Mesenchymal stem cell (in vitro differentiated cells and primary cell): ENCODE measurements at regions not wholly inside any gene's neighbourhood (a gene's known extent, or its start where the extent isn't known, plus 50 kb on each side); places are given as distances from the start of the nearest gene placed in this dataset.

Source experiments
- DNase-seq: peaks from one replicate; pipeline ENCODE4 v3.0.0-alpha.2; 2013
- H2AFZ ChIP-seq: one replicate; pipeline ENCODE4 v1.6.1; 2013; ENCODE audit warnings: low read depth, mild to moderate bottlenecking, control low read depth, inconsistent platforms, low read length, moderate library complexity
- H2AK5ac ChIP-seq: 2 replicates; pipeline ENCODE4 v1.6.1; 2013; ENCODE audit warnings: low read length, moderate library complexity, mild to moderate bottlenecking, inconsistent platforms; ENCODE audit not compliant: severe bottlenecking
- H2BK120ac ChIP-seq: one replicate; pipeline ENCODE4 v1.6.1; 2013; ENCODE audit warnings: low read depth, mild to moderate bottlenecking, inconsistent platforms, low read length, moderate library complexity
- H2BK12ac ChIP-seq, 2 experiments: one replicate each; pipeline ENCODE4 v1.6.1; 2013; ENCODE audit warnings: inconsistent platforms in 2 of 2, low read length in 2 of 2, mild to moderate bottlenecking in 2 of 2, moderate library complexity in 2 of 2, control low read depth in 1 of 2
- H2BK15ac ChIP-seq: one replicate; pipeline ENCODE4 v1.6.1; 2013; ENCODE audit warnings: mild to moderate bottlenecking, low read depth, inconsistent platforms; ENCODE audit not compliant: poor library complexity, severe bottlenecking
- H2BK5ac ChIP-seq: 2 replicates; pipeline ENCODE4 v1.6.1; 2013; ENCODE audit warnings: low read depth, mild to moderate bottlenecking, low read length, control low read depth, inconsistent platforms; ENCODE audit not compliant: poor library complexity, severe bottlenecking
- H3K14ac ChIP-seq, 2 experiments: one replicate each; pipeline ENCODE4 v1.6.1; 2013; ENCODE audit warnings: inconsistent platforms in 2 of 2, low read length in 2 of 2, control low read depth in 1 of 2, mild to moderate bottlenecking in 1 of 2, moderate library complexity in 1 of 2
- H3K18ac ChIP-seq, 2 experiments: one replicate each; pipeline ENCODE4 v1.6.1; 2013; ENCODE audit warnings: inconsistent platforms in 2 of 2, low read length in 2 of 2, control low read depth in 1 of 2, low read depth in 1 of 2, mild to moderate bottlenecking in 1 of 2
- H3K23ac ChIP-seq, 2 experiments: one replicate each; pipeline ENCODE4 v1.6.1; 2013; ENCODE audit warnings: inconsistent platforms in 2 of 2, low read length in 2 of 2, mild to moderate bottlenecking in 2 of 2, moderate library complexity in 2 of 2, control low read depth in 1 of 2
- H3K27ac ChIP-seq: 2 replicates; pipeline ENCODE4 v1.5.1; 2013; ENCODE audit warnings: mild to moderate bottlenecking, moderate library complexity, low read length, control low read depth, inconsistent platforms; ENCODE audit not compliant: poor library complexity, severe bottlenecking
- H3K27me3 ChIP-seq, 2 experiments: 2 replicates each; pipeline versions ENCODE4 v1.6.1 to v1.7.0; 2013; ENCODE audit warnings: low read length in 2 of 2, mild to moderate bottlenecking in 2 of 2, moderate library complexity in 2 of 2, control low read depth in 1 of 2, inconsistent platforms in 1 of 2; ENCODE audit not compliant: control insufficient read depth in 1 of 2, insufficient read depth in 1 of 2
- H3K36me3 ChIP-seq, 2 experiments: 2 replicates each; pipeline versions ENCODE4 v1.6.1 to v1.7.0; 2013; ENCODE audit warnings: low read length in 2 of 2, control low read depth in 1 of 2, inconsistent platforms in 1 of 2, low read depth in 1 of 2, mild to moderate bottlenecking in 1 of 2; ENCODE audit not compliant: insufficient read depth in 2 of 2, control insufficient read depth in 1 of 2
- H3K4ac ChIP-seq, 2 experiments: one replicate each; pipeline ENCODE4 v1.6.1; 2013; ENCODE audit warnings: inconsistent platforms in 2 of 2, low read length in 2 of 2, mild to moderate bottlenecking in 2 of 2, moderate library complexity in 2 of 2, control low read depth in 1 of 2, low read depth in 1 of 2
- H3K4me1 ChIP-seq: 2 replicates; pipeline ENCODE4 v1.6.1; 2013; ENCODE audit warnings: low read depth, low read length, control low read depth; ENCODE audit not compliant: control insufficient read depth, insufficient read depth
- H3K4me2 ChIP-seq: 2 replicates; pipeline ENCODE4 v1.6.1; 2013; ENCODE audit warnings: low read length, mild to moderate bottlenecking, inconsistent platforms; ENCODE audit not compliant: poor library complexity, severe bottlenecking
- H3K4me3 ChIP-seq, 2 experiments: 2 replicates each; pipeline versions ENCODE4 v1.5.1 to v1.7.0; 2013; ENCODE audit warnings: low read length in 2 of 2, mild to moderate bottlenecking in 2 of 2, control low read depth in 1 of 2, low read depth in 1 of 2; ENCODE audit not compliant: insufficient read depth in 1 of 2
- H3K79me1 ChIP-seq: replicated peaks from 2 replicates; pipeline ENCODE4 v1.6.1; 2013; ENCODE audit warnings: mild to moderate bottlenecking, control low read depth, low read length, inconsistent platforms; ENCODE audit not compliant: poor library complexity, severe bottlenecking
- H3K9ac ChIP-seq: 2 replicates; pipeline ENCODE4 v1.7.0; 2013; ENCODE audit warnings: mild to moderate bottlenecking, low read length, moderate library complexity
- H3K9me3 ChIP-seq: 2 replicates; pipeline ENCODE4 v1.7.0; 2013; ENCODE audit warnings: mild to moderate bottlenecking, low read length; ENCODE audit not compliant: control insufficient read depth
- H4K8ac ChIP-seq: one replicate; pipeline ENCODE4 v1.6.1; 2013; ENCODE audit warnings: inconsistent platforms, mild to moderate bottlenecking, low read length, moderate library complexity
- H4K91ac ChIP-seq: one replicate; pipeline ENCODE4 v1.6.1; 2013; ENCODE audit warnings: mild to moderate bottlenecking, low read length, inconsistent platforms
- WGBS: methylation state at CpG from one replicate; pipeline ENCODE4 v1.1.7; 2013; ENCODE audit warnings: mixed read lengths; 5-methylcytosine and 5-hydroxymethylcytosine counted together

- Histone ChIP-seq H2BK15ac (no peak overlapping the region), H3K14ac (no peak overlapping the region), H3K23ac (no peak overlapping the region), H3K18ac (no peak overlapping the region), H3K4me1 (no peaks in the 10 kb centered on the region), H2AFZ (no peak overlapping the region), H3K4me3 (no peak overlapping the region), H3K4ac (no peak overlapping the region), H4K8ac (no peak overlapping the region), H2BK12ac (no peak overlapping the region), H3K27me3 (no peaks in the 10 kb centered on the region), H3K79me1 (no peaks in the 10 kb centered on the region), H2BK120ac (no peak overlapping the region), H3K9me3 (no peaks in the 10 kb centered on the region), H3K9ac (no peak overlapping the region), H3K36me3 (no peaks in the 10 kb centered on the region), H2BK5ac (no peak overlapping the region), H4K91ac (no peak overlapping the region), H2AK5ac (no peak overlapping the region), H3K27ac (no peak overlapping the region), H3K4me2 (no peak overlapping the region)
- DNase-seq: no peak
Observed at GRCh38 chrX:25204182-25204581, 188.4 kb upstream of the ARX start.

- no peak overlapping the region for H4K91ac ChIP-seq
Observed at GRCh38 chrX:25202827-25203226, 187.1 kb upstream of the ARX start.

GRCh38 chrX:25198891-25199290, 183.1 kb upstream of the ARX start:
- Histone ChIP-seq H3K27me3 (no peaks in the 10 kb centered on the region), H4K8ac (no peak overlapping the region), H3K4ac (no peak overlapping the region), H3K27ac (no peak overlapping the region), H2AK5ac (no peak overlapping the region), H3K18ac (no peak overlapping the region), H4K91ac (no peak overlapping the region), H3K23ac (no peak overlapping the region), H3K4me3 (no peak overlapping the region), H3K9ac (no peak overlapping the region), H3K14ac (no peak overlapping the region), H3K9me3 (no peaks in the 10 kb centered on the region), H2BK120ac (no peak overlapping the region), H3K36me3 (no peaks in the 10 kb centered on the region), H2BK12ac (no peak overlapping the region), H3K79me1 (no peaks in the 10 kb centered on the region), H2AFZ (no peak overlapping the region), H3K4me2 (no peak overlapping the region), H2BK15ac (no peak overlapping the region), H3K4me1 (no peaks in the 10 kb centered on the region), H2BK5ac (no peak overlapping the region)
- DNase-seq: no peak
- WGBS: 60% methylated on average over 1 of the region's 3 CpGs

More at GRCh38 chrX:25202827-25203226, 187.1 kb upstream of the ARX start:
- Histone ChIP-seq H3K4ac (no peak overlapping the region), H3K27ac (no peak overlapping the region), H2BK15ac (no peak overlapping the region), H3K4me1 (no peaks in the 10 kb centered on the region), H3K79me1 (no peaks in the 10 kb centered on the region), H2BK120ac (no peak overlapping the region), H3K27me3 (no peaks in the 10 kb centered on the region), H3K9ac (no peak overlapping the region), H3K36me3 (no peaks in the 10 kb centered on the region), H3K14ac (no peak overlapping the region), H3K4me3 (no peak overlapping the region), H3K23ac (no peak overlapping the region), H3K9me3 (no peaks in the 10 kb centered on the region), H2AK5ac (no peak overlapping the region), H2BK5ac (no peak overlapping the region), H2BK12ac (no peak overlapping the region), H2AFZ (no peak overlapping the region), H3K18ac (no peak overlapping the region), H4K8ac (no peak overlapping the region), H3K4me2 (no peak overlapping the region)
- 73% methylated on average over 2 of the region's 2 CpGs for WGBS
- DNase-seq: no peak

GRCh38 chrX:25198253-25198652, 182.5 kb upstream of the ARX start:
- Histone ChIP-seq H2BK12ac (no peak overlapping the region), H2BK5ac (no peak overlapping the region), H3K27me3 (no peaks in the 10 kb centered on the region), H3K9ac (no peak overlapping the region), H3K4me1 (no peaks in the 10 kb centered on the region), H3K27ac (no peak overlapping the region), H3K18ac (no peak overlapping the region), H3K14ac (no peak overlapping the region), H2BK120ac (no peak overlapping the region), H2AFZ (no peak overlapping the region), H2AK5ac (no peak overlapping the region), H3K9me3 (no peaks in the 10 kb centered on the region), H3K4me2 (no peak overlapping the region), H3K79me1 (no peaks in the 10 kb centered on the region), H3K36me3 (no peaks in the 10 kb centered on the region), H2BK15ac (no peak overlapping the region), H3K4me3 (no peak overlapping the region), H4K91ac (no peak overlapping the region), H3K4ac (no peak overlapping the region), H4K8ac (no peak overlapping the region), H3K23ac (no peak overlapping the region)
- DNase-seq: no peak
- 83% methylated on average over 2 of the region's 3 CpGs for WGBS
